ENCODE measurements at regions not wholly inside any gene's neighbourhood (a gene's known extent, or its start where the extent isn't known, plus 50 kb on each side); places are given as distances from the start of the nearest gene placed in this dataset.
"Not testable (repeated sequence)": the region's sequence is repeated elsewhere in the genome, so short reads cannot be mapped to it uniquely, and the experiment has no call there.

- DNase-seq: no peak
Measured at GRCh38 chr10:118969014-118969413, 60.5 kb upstream of the NANOS1 start.

- no peak for DNase-seq
Measured at GRCh38 chr10:118970770-118971169, 58.7 kb upstream of the NANOS1 start.

- no peak for DNase-seq
Measured at GRCh38 chr10:118971187-118971586, 58.3 kb upstream of the NANOS1 start.

- no peak for DNase-seq
Measured at GRCh38 chr10:118971876-118972275, 57.6 kb upstream of the NANOS1 start.

GRCh38 chr10:118973744-118974143, 55.8 kb upstream of the NANOS1 start:
- no peak for DNase-seq

GRCh38 chr10:118974951-118975350, 54.6 kb upstream of the NANOS1 start:
- DNase-seq: no peak

GRCh38 chr10:118976219-118976618, 53.3 kb upstream of the NANOS1 start:
- not testable (repeated sequence) for DNase-seq

GRCh38 chr10:118977022-118977599, 52.4 kb upstream of the NANOS1 start:
- DNase-seq: no peak

- DNase-seq: no peak
Measured at GRCh38 chr10:118977835-118978234, 51.7 kb upstream of the NANOS1 start.

- no peak for DNase-seq
Measured at GRCh38 chr10:118978316-118978997, 51.1 kb upstream of the NANOS1 start.

- no peak for DNase-seq
Measured at GRCh38 chr10:118978998-118979350, 50.5 kb upstream of the NANOS1 start.

- DNase-seq: no peak
Measured at GRCh38 chr10:118979661-118980060, 49.9 kb upstream of the NANOS1 start.

Measured in activated CD4-positive, alpha-beta T cell treated with anti-CD3 and anti-CD28 coated beads, Interleukin-2, amount 50 U/mL, for 16 hours (primary cell).